SK-N-SH (cell line): ENCODE measurements at regions not wholly inside any gene's neighbourhood (a gene's known extent, or its start where the extent isn't known, plus 50 kb on each side); places are given as distances from the start of the nearest gene placed in this dataset.

Experiments
- CTCF ChIA-PET: fragments of 300-600, 350-600 bp; formaldehyde crosslinking; extraction: SDS; loops from one replicate; lab custom pipeline; 2021; lab: Yijun Ruan, JAX
- POLR2A ChIA-PET: fragments of 350-600 bp; sonication (Branson Sonifier 250); formaldehyde crosslinking; extraction: SDS; loops from one replicate; lab custom pipeline; 2020; ENCODE audit warnings: antibody characterized with exemption, inconsistent platforms; lab: Yijun Ruan, JAX
- DNase-seq: peaks from one replicate; pipeline ENCODE4 v3.0.0; 2012
- H2AFZ ChIP-seq: fragments of 200-600 bp; sonication (generic); 2 replicates; pipeline ENCODE4 v1.8.1; 2016; ENCODE audit warnings: antibody characterized with exemption, mild to moderate bottlenecking, low read depth
- H3F3A ChIP-seq: fragments of 200-600 bp; sonication (generic); replicated peaks from 2 replicates; pipeline ENCODE3; 2016; ENCODE audit warnings: antibody characterized with exemption, mild to moderate bottlenecking; ENCODE audit not compliant: insufficient read depth
- H3K27ac ChIP-seq, 2 experiments: fragments of 200-500 bp in 1 of 2; fragments of 200-600 bp in 1 of 2; sonication (Bioruptor generic) in 1 of 2; sonication (generic), shearing (Covaris generic) in 1 of 2; 2 replicates each; pipeline versions ENCODE4 v1.5.1 to v1.6.1; 2014 to 2016; ENCODE audit warnings: low read depth in 2 of 2, inconsistent platforms in 1 of 2, low read length in 1 of 2, mild to moderate bottlenecking in 1 of 2, mixed read lengths in 1 of 2
- H3K27me3 ChIP-seq: fragments of 200-600 bp; sonication (generic), shearing (Covaris generic); 2 replicates; pipeline ENCODE4 v1.6.1; 2016; ENCODE audit warnings: mixed run types; ENCODE audit not compliant: insufficient read depth
- H3K36me3 ChIP-seq, 2 experiments: fragments of 200-500 bp in 1 of 2; fragments of 200-600 bp in 1 of 2; sonication (Bioruptor generic) in 1 of 2; sonication (generic) in 1 of 2; replicated peaks in 1 of 2; 2 replicates each; pipeline versions ENCODE3 to v1.5.1; 2014 to 2016; ENCODE audit warnings: low read length in 1 of 2, mild to moderate bottlenecking in 1 of 2; ENCODE audit not compliant: insufficient read depth in 2 of 2, control insufficient read depth in 1 of 2
- H3K4me1 ChIP-seq, 2 experiments: fragments of 200-500 bp in 1 of 2; fragments of 200-600 bp in 1 of 2; sonication (Bioruptor generic) in 1 of 2; sonication (generic), shearing (Covaris generic) in 1 of 2; 2 replicates each; pipeline versions ENCODE4 v1.5.1 to v1.6.1; 2014 to 2016; ENCODE audit warnings: low read depth in 1 of 2, low read length in 1 of 2, mixed run types in 1 of 2; ENCODE audit not compliant: insufficient read depth in 2 of 2, control insufficient read depth in 1 of 2
- H3K4me2 ChIP-seq: fragments of 200-600 bp; sonication (generic), shearing (Covaris generic); 2 replicates; pipeline ENCODE4 v1.6.1; 2017; ENCODE audit warnings: mixed run types
- H3K4me3 ChIP-seq, 2 experiments: fragments of 200-500 bp in 1 of 2; fragments of 200-600 bp in 1 of 2; sonication (Bioruptor generic) in 1 of 2; sonication (generic), shearing (Covaris generic) in 1 of 2; 2 replicates each; pipeline versions ENCODE4 v1.5.1 to v1.8.1; 2014 to 2016; ENCODE audit warnings: low read depth in 2 of 2, inconsistent platforms in 1 of 2, low read length in 1 of 2, mild to moderate bottlenecking in 1 of 2, mixed read lengths in 1 of 2, moderate library complexity in 1 of 2
- H3K79me2 ChIP-seq: fragments of 200-600 bp; sonication (generic); 2 replicates; pipeline ENCODE4 v1.8.1; 2017; ENCODE audit warnings: mild to moderate bottlenecking; ENCODE audit not compliant: insufficient read depth
- H3K9ac ChIP-seq: fragments of 200-600 bp; sonication (generic); 2 replicates; pipeline ENCODE4 v1.6.1; 2017; ENCODE audit warnings: mixed run types
- H3K9me2 ChIP-seq: fragments of 200-600 bp; sonication (generic); 2 replicates; pipeline ENCODE4 v1.6.1; 2017; ENCODE audit warnings: mixed run types
- H3K9me3 ChIP-seq: fragments of 200-600 bp; sonication (generic); 2 replicates; pipeline ENCODE4 v1.6.1; 2017; ENCODE audit warnings: mixed run types, mild to moderate bottlenecking, moderate library complexity
- H4K20me1 ChIP-seq: fragments of 200-600 bp; sonication (generic); 2 replicates; pipeline ENCODE4 v1.6.1; 2017; ENCODE audit warnings: mild to moderate bottlenecking, mixed run types; ENCODE audit not compliant: insufficient read depth
- CTCF ChIP-seq: fragments of 200-600 bp; sonication (generic); IDR thresholded peaks from 2 replicates; pipeline ENCODE4 v1.6.1; 2017; ENCODE audit warnings: antibody characterized with exemption, mild to moderate bottlenecking, moderate library complexity
- EP300 ChIP-seq, 2 experiments: IDR thresholded peaks; 2 replicates each; pipeline versions ENCODE4 v1.4.0 to v1.6.1; 2012; ENCODE audit warnings: borderline replicate concordance in 1 of 2, low read depth in 1 of 2, low read length in 1 of 2
- FOSL2 ChIP-seq: IDR thresholded peaks from 2 replicates; pipeline ENCODE4 v1.4.0; 2012; ENCODE audit warnings: low read depth, mild to moderate bottlenecking, moderate library complexity, borderline replicate concordance
- FOXJ3 ChIP-seq: sonication (generic); formaldehyde crosslinking; IDR thresholded peaks from 2 replicates; pipeline ENCODE4 v1.5.1; 2020; ENCODE audit warnings: mild to moderate bottlenecking, missing genetic modification reagents
- FOXM1 ChIP-seq: IDR thresholded peaks from 2 replicates; pipeline ENCODE4 v1.4.0; 2012; ENCODE audit warnings: low read depth, mild to moderate bottlenecking
- GABPA ChIP-seq: IDR thresholded peaks from 2 replicates; pipeline ENCODE4 v1.4.0; 2012; ENCODE audit warnings: low read depth, mild to moderate bottlenecking
- IRF3 ChIP-seq: fragments of 150-350 bp; IDR thresholded peaks from 2 replicates; pipeline ENCODE4 v1.6.1; 2016; ENCODE audit warnings: mild to moderate bottlenecking, low read depth, low read length
- JUND ChIP-seq: IDR thresholded peaks from 2 replicates; pipeline ENCODE4 v1.4.0; 2012
- MEF2A ChIP-seq: IDR thresholded peaks from 2 replicates; pipeline ENCODE4 v1.4.0; 2012; ENCODE audit warnings: low read depth, borderline replicate concordance
- MXI1 ChIP-seq: IDR thresholded peaks from 2 replicates; pipeline ENCODE4 v1.6.1; 2012; ENCODE audit warnings: mild to moderate bottlenecking, low read depth, low read length, improper control_type of control experiment
- NFIC ChIP-seq: IDR thresholded peaks from 2 replicates; pipeline ENCODE4 v1.4.0; 2012; ENCODE audit warnings: borderline replicate concordance
- NRF1 ChIP-seq: IDR thresholded peaks from 2 replicates; pipeline ENCODE4 v1.6.1; 2012; ENCODE audit warnings: low read depth, mild to moderate bottlenecking, low read length
- RAD21 ChIP-seq: IDR thresholded peaks from 2 replicates; pipeline ENCODE4 v1.6.1; 2012; ENCODE audit warnings: mild to moderate bottlenecking, low read length
- RFX5 ChIP-seq: IDR thresholded peaks from 2 replicates; pipeline ENCODE4 v1.6.1; 2012; ENCODE audit warnings: mild to moderate bottlenecking, improper control_type of control experiment, low read length
- RXRA ChIP-seq: IDR thresholded peaks from 2 replicates; pipeline ENCODE4 v1.4.0; 2012; ENCODE audit warnings: low read depth, mild to moderate bottlenecking, borderline replicate concordance
- SIN3A ChIP-seq: IDR thresholded peaks from 2 replicates; pipeline ENCODE4 v1.6.1; 2012; ENCODE audit warnings: low read depth, mild to moderate bottlenecking, low read length, moderate library complexity, borderline replicate concordance
- TAF1 ChIP-seq: IDR thresholded peaks from 2 replicates; pipeline ENCODE4 v1.6.1; 2012; ENCODE audit warnings: low read depth, mild to moderate bottlenecking, low read length, moderate library complexity, borderline replicate concordance
- TCF12 ChIP-seq: IDR thresholded peaks from 2 replicates; pipeline ENCODE4 v1.4.0; 2012
- TEAD4 ChIP-seq: IDR thresholded peaks from 2 replicates; pipeline ENCODE4 v1.4.0; 2012; ENCODE audit warnings: mild to moderate bottlenecking, borderline replicate concordance; ENCODE audit not compliant: insufficient read depth
- WGBS: methylation state at CpG from one replicate; pipeline ENCODE4 v1.1.6; 2017; ENCODE audit warnings: low lambda C conversion rate; 5-methylcytosine and 5-hydroxymethylcytosine counted together
- TF ChIP-seq, protein P1 (sequence below): IDR thresholded peaks from 2 replicates; pipeline ENCODE4; 2012
- TF ChIP-seq, protein P2 (sequence below): IDR thresholded peaks from 2 replicates; pipeline ENCODE4 v1.4.0; 2012; ENCODE audit warnings: low read depth, borderline replicate concordance

DNA sequence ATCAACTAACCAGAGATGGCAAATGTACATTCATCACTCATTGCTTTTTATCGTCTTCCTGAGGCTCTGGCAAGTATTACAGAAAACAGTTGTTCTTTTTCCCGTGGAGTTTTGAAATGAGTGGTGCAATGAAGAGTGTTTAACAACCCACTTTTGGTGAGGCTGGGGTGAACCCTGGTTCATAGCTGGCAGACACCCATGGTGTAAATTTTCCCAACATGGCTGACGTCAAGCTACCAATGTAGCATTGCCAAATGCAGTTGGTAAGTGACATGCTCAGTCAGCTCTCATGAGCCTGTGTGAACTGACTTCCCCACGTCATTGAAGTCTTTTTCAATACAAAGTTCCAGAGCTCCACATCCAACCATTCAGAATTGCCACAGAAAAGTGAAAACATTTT, 386.2 kb downstream of the TMEM114 start:
- H3K9ac ChIP-seq: no peak overlapping the region
- ChIA-PET CTCF (interaction anchor here (1.2 kb wide), 1 partner anchor 9 kb away, joined by 4 read pairs; no protein-coding TSS in a partner anchor), POLR2A (no interaction called here)
- TF ChIP-seq MEF2A: no peak
- TF ChIP-seq NRF1: no peak
- no peak for TF ChIP-seq EP300 (IDR thresholded peaks at IDR 0.05; ENCODE audit: borderline replicate concordance in 1 of 2, low read depth in 1 of 2, low read length in 1 of 2)
- no peak for TF ChIP-seq MXI1
- TF ChIP-seq RAD21: no peak
- TF ChIP-seq RFX5: no peak
- TF ChIP-seq, protein P1, sequence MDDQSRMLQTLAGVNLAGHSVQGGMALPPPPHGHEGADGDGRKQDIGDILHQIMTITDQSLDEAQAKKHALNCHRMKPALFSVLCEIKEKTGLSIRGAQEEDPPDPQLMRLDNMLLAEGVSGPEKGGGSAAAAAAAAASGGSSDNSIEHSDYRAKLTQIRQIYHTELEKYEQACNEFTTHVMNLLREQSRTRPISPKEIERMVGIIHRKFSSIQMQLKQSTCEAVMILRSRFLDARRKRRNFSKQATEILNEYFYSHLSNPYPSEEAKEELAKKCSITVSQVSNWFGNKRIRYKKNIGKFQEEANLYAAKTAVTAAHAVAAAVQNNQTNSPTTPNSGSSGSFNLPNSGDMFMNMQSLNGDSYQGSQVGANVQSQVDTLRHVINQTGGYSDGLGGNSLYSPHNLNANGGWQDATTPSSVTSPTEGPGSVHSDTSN: no peak
- no peak for TF ChIP-seq GABPA
- no peak for TF ChIP-seq TEAD4
- no peak for TF ChIP-seq SIN3A
- no peak for TF ChIP-seq NFIC
- TF ChIP-seq, protein P2, sequence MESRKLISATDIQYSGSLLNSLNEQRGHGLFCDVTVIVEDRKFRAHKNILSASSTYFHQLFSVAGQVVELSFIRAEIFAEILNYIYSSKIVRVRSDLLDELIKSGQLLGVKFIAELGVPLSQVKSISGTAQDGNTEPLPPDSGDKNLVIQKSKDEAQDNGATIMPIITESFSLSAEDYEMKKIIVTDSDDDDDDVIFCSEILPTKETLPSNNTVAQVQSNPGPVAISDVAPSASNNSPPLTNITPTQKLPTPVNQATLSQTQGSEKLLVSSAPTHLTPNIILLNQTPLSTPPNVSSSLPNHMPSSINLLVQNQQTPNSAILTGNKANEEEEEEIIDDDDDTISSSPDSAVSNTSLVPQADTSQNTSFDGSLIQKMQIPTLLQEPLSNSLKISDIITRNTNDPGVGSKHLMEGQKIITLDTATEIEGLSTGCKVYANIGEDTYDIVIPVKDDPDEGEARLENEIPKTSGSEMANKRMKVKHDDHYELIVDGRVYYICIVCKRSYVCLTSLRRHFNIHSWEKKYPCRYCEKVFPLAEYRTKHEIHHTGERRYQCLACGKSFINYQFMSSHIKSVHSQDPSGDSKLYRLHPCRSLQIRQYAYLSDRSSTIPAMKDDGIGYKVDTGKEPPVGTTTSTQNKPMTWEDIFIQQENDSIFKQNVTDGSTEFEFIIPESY: no peak
- TF ChIP-seq FOSL2: no peak
- no peak for TF ChIP-seq TAF1
- TF ChIP-seq FOXM1: no peak
- no peak for TF ChIP-seq FOXJ3 (CRISPR knock-in tag)
- no peak for TF ChIP-seq JUND
- no peak for TF ChIP-seq TCF12
- H3K27me3 ChIP-seq: no peaks in the 10 kb centered on the region
- no peak overlapping the region for H3K4me3 ChIP-seq
- no peaks in the 10 kb centered on the region for H3K79me2 ChIP-seq
- H4K20me1 ChIP-seq: no peaks in the 10 kb centered on the region
- no peaks in the 10 kb centered on the region for H3K36me3 ChIP-seq
- no peaks in the 10 kb centered on the region for H3K4me1 ChIP-seq
- H3K27ac ChIP-seq: no peak overlapping the region
- H3K9me3 ChIP-seq: no peaks in the 10 kb centered on the region
- 2% methylated on average over 4 of the region's 4 CpGs for WGBS
- no peak overlapping the region for H2AFZ ChIP-seq
- H3F3A ChIP-seq: no peaks in the 10 kb centered on the region
- H3K9me2 ChIP-seq: no peaks in the 10 kb centered on the region
- H3K4me2 ChIP-seq: no peak overlapping the region
- DNase-seq: no peak

DNA sequence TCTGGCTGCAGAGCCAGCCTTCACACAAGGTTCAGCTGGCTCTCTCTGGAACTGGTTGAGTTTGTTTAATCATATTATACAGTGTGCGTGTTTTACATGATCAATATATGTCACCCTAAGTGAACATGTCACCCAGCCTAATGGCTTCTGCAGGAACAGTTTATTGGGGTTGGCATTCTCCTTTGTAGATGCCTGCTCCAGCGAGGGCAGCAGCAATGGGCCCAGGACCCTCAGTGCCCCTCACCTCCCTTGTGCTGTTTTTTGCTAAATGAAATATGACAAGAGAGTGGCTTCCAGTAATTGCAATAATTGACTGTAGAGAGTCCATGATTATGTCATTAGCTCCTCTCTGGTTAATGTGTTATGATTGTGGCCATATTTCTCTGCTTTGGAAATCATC, 387.2 kb downstream of the TMEM114 start:
- Histone ChIP-seq H3K4me3 (no peak overlapping the region), H3K27me3 (no peaks in the 10 kb centered on the region)
- CTCF ChIA-PET: no interaction called here
- TF ChIP-seq CTCF (no peak), SIN3A (no peak), IRF3 (no peak), FOXJ3 (CRISPR knock-in tag) (no peak), TAF1 (no peak), RXRA (no peak), RFX5 (no peak), JUND (no peak), MXI1 (no peak)
- TF ChIP-seq, protein P2: no peak

More for the DNA sequence above, 387.2 kb downstream of the TMEM114 start:
- Histone ChIP-seq H3K9ac (no peak overlapping the region), H3K4me1 (no peaks in the 10 kb centered on the region), H3K79me2 (no peaks in the 10 kb centered on the region), H3K4me2 (no peak overlapping the region), H3K27ac (no peak overlapping the region), H4K20me1 (no peaks in the 10 kb centered on the region), H3F3A (no peaks in the 10 kb centered on the region), H3K9me3 (no peaks in the 10 kb centered on the region), H3K36me3 (no peaks in the 10 kb centered on the region), H2AFZ (no peak overlapping the region), H3K9me2 (no peaks in the 10 kb centered on the region)
- 6% methylated on average over 2 of the region's 2 CpGs for WGBS
- no peak for DNase-seq
- POLR2A ChIA-PET: no interaction called here
